ENCODE measurements at regions not wholly inside any gene's neighbourhood (a gene's known extent, or its start where the extent isn't known, plus 50 kb on each side); places are given as distances from the start of the nearest gene placed in this dataset.

DNA sequence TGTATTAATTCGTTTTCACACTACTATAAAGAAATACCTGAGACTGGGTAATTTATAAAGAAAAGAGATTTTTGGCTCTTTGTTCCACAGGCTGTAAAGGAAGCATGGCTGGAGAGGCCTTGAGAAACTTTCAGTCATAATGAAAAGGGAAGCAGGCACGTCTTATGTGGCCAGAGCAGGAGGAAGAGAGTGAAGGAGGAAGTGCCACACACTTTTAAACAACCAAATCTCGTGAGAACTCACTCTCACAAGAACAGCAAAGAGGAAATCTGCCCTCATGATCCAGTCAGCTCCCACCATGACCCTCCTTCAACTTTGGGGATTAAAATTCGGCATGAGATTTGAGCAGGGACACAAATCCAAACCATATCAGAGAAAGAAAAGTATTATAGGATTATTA lies 1255.9 kb upstream of the MIR17HG start:
- H3K4me3 Mint-ChIP-seq = no peak overlapping the region
- no peaks in the 10 kb centered on the region for H3K27me3 Mint-ChIP-seq (ENCODE audit: low read depth in 3 of 3)
- no peak for DNase-seq
- H3K9me3 Mint-ChIP-seq = peaks cover 2 to 52% (median 20%) of the 10 kb centered on the region in 6 donors
- no peaks in the 10 kb centered on the region for H3K36me3 Mint-ChIP-seq
- H3K27ac Mint-ChIP-seq = no peak overlapping the region
- no peaks in the 10 kb centered on the region for H3K4me1 Mint-ChIP-seq

DNA sequence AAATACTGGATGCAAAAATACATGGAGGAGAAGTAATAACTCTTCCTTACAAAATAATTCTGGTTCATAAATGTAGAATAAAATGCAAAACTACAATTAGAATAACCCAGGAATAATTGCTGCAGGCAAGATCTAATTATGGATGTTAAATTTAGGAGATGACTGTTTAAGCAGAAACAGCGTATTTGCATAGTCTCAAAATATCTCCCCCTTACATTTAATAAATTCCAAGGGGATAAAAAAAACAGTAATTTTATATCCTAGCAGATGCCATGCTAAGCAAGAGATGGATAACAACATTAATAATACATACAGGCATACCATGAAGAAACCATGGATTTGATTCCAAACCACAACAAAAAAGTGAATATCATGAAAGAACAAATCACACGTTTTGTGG lies 1253.1 kb upstream of the MIR17HG start:
- Mint-ChIP-seq H3K27ac (no peak overlapping the region), H3K4me1 (no peaks in the 10 kb centered on the region), H3K9me3 (peaks cover 2 to 44% (median 15%) of the 10 kb centered on the region in 6 donors), H3K36me3 (no peaks in the 10 kb centered on the region), H3K4me3 (no peak overlapping the region), H3K27me3 (ENCODE audit: low read depth in 3 of 3) (no peaks in the 10 kb centered on the region)
- no peak for DNase-seq

DNA sequence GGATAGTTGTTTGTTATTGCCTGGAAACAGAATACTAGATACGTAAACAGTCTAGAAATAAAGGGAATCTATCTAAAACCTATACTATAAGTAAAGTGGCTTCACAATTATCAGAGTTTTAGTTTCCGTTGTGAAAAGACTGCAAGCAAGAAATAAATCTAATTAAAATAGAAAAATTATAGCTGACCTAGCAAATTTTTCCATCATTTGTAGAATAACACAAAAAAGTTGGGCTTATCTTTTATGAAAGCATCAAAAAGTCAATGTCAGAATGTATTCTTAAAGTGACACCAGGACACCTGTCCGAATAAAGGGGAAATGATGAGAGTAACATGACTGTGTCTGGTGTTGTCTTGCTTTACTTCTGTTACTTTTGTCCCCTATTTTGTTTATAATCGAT lies 1248.9 kb upstream of the MIR17HG start:
- Mint-ChIP-seq H3K27ac (no peak overlapping the region), H3K4me3 (no peak overlapping the region), H3K4me1 (no peaks in the 10 kb centered on the region), H3K9me3 (peaks cover 3 to 54% (median 17%) of the 10 kb centered on the region in 6 donors), H3K36me3 (no peaks in the 10 kb centered on the region), H3K27me3 (ENCODE audit: low read depth in 3 of 3) (no peaks in the 10 kb centered on the region)
- no peak for DNase-seq

DNA sequence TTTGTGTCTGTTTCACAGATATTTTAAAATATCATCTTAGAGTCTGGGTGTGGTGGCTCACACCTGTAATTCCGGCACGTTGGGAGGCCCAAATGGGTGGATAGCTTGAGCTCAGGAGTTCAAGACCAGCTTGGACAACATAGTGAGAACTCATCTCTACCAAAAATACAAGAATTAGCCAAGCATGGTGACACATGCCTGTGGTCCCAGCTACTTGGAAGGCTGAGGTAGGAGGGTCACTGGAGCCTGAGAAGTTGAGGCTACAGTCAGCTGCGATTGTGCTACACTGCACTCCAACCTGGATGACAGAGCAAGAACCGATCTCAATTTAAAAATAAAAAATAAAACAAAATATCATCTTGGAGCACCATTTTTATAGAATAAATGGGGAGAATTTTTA lies 1247.6 kb upstream of the MIR17HG start:
- no peaks in the 10 kb centered on the region for H3K4me1 Mint-ChIP-seq
- peaks cover 0 to 4% (median 0%) of the 10 kb centered on the region in 3 donors for H3K36me3 Mint-ChIP-seq
- H3K4me3 Mint-ChIP-seq = no peak overlapping the region
- no peak overlapping the region for H3K27ac Mint-ChIP-seq
- no peak for DNase-seq
- no peaks in the 10 kb centered on the region for H3K27me3 Mint-ChIP-seq (ENCODE audit: low read depth in 3 of 3)
- peaks cover 4 to 64% (median 20%) of the 10 kb centered on the region in 6 donors for H3K9me3 Mint-ChIP-seq

DNA sequence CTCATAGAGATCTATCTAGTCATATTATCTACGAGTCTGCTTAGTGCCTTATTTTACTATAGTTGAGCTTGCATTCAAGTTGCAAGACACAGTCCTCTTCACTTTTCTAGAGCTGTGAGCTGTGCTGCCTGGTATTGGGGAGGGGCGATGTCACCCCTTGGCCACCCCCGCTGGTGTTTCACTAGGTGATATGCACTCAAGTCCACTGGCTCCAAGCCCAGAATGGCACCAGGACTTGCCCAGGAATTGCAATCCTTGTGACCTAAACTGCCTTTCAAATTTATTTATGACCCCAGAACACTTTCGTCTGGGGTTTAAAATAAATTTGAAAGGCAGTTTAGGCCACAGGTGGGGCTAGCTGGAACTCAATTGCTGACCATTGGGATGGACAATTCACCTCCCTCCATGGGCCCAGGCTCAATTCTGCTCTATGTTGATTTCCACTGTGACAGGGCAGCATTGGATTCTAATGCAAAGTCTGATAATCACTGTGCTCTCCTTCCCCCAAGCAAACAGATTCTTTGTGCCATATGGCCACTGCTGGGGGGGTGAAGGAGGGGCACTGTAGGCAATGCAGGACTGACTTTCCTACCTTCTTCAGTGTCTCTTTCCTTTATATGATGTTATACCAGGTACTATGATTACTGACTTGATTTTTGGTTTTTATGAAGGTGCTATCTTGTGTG lies 1244.2 kb upstream of the MIR17HG start:
- H3K27me3 Mint-ChIP-seq (ENCODE audit: low read depth in 3 of 3) = no peaks in the 10 kb centered on the region
- no peak overlapping the region for H3K4me3 Mint-ChIP-seq
- H3K4me1 Mint-ChIP-seq = no peaks in the 10 kb centered on the region
- H3K36me3 Mint-ChIP-seq = peaks cover 0 to 4% (median 0%) of the 10 kb centered on the region in 3 donors
- no peak overlapping the region for H3K27ac Mint-ChIP-seq
- H3K9me3 Mint-ChIP-seq = peaks cover 6 to 67% (median 27%) of the 10 kb centered on the region in 6 donors
- DNase-seq = no peak

DNA sequence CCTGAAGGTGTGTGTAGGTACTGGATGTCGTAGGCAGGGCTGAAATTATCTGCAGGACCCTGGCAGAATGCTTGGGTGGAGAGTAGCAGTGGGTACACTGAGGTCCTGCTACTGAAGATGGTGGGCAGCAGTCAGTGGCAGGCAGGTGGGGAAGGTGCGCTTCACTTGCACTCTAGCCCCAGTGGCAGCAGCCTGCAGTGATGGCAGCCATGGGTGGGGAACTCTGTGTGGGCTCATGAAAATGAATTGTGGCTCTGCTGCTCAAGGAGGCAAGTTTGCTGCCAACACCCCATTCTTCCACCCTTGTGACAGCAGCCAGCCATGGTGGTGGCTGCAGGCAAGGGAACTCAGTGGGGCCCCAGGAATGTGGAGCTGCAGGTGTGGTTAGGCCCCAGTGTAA lies 1242.7 kb upstream of the MIR17HG start:
- Mint-ChIP-seq H3K36me3 (peaks cover 0 to 4% (median 0%) of the 10 kb centered on the region in 3 donors), H3K4me1 (no peaks in the 10 kb centered on the region), H3K27ac (no peak overlapping the region), H3K9me3 (peaks cover 11 to 73% (median 32%) of the 10 kb centered on the region in 6 donors), H3K4me3 (no peak overlapping the region), H3K27me3 (ENCODE audit: low read depth in 3 of 3) (no peaks in the 10 kb centered on the region)
- no peak for DNase-seq

DNA sequence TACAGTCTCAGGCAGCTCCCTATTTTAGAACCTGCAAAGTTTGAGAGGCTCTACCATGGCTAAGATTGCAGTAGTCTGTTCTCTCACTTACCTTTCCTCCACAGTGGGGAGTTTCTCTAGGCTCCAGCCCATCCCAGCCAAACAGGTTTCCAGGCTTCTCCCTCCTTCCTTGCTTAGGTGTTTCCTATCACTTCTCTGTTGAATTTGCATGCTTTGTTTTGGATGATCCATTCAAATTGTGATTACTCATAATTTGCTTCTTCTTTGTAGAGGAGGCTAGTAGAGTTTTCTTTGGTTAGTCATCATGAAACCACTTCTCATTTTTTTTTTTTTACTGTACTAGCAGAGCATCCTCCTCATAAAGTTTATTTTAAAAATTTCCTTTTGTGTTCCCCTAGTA lies 1242.2 kb upstream of the MIR17HG start:
- H3K9me3 Mint-ChIP-seq = peaks cover 11 to 76% (median 33%) of the 10 kb centered on the region in 6 donors
- no peak for DNase-seq
- H3K4me3 Mint-ChIP-seq = no peak overlapping the region
- H3K36me3 Mint-ChIP-seq = peaks cover 0 to 4% (median 0%) of the 10 kb centered on the region in 3 donors
- no peaks in the 10 kb centered on the region for H3K4me1 Mint-ChIP-seq
- H3K27me3 Mint-ChIP-seq (ENCODE audit: low read depth in 3 of 3) = no peaks in the 10 kb centered on the region
- H3K27ac Mint-ChIP-seq = no peak overlapping the region

DNA sequence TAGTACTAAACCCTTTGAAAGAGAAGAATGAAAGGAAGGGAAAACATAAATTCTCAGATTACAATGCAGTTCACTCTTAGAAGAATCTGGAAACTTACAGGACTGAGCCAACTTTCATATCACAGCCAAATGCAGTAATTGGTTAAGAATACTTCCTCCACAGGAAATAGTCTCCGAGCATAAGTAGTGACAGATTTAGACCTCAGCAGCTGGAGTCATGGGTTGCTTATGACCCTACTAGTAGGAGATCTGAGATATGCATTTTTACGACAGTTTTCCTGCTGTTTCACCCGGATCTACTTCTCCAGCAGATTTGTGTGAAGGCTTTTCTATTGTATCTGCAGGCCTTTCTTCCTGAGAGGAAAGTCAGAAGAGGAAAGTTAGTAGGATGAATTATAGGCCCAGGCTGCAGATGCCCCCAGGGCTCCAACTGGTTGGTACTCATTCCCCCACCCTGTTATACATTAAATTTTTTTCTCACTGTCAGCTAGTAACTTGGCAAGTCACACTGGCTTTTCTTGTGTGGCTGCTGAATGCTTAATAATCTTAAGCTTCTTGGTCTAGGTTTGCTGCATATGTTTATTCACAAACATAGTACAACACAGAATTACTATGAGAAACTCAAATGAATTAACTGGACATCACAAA lies 1241.5 kb upstream of the MIR17HG start:
- H3K27ac Mint-ChIP-seq = no peak overlapping the region
- no peaks in the 10 kb centered on the region for H3K4me1 Mint-ChIP-seq
- no peak overlapping the region for H3K4me3 Mint-ChIP-seq
- H3K27me3 Mint-ChIP-seq (ENCODE audit: low read depth in 3 of 3) = no peaks in the 10 kb centered on the region
- DNase-seq = no peak
- H3K9me3 Mint-ChIP-seq = peaks cover 8 to 76% (median 35%) of the 10 kb centered on the region in 6 donors
- peaks cover 0 to 4% (median 0%) of the 10 kb centered on the region in 3 donors for H3K36me3 Mint-ChIP-seq

DNA sequence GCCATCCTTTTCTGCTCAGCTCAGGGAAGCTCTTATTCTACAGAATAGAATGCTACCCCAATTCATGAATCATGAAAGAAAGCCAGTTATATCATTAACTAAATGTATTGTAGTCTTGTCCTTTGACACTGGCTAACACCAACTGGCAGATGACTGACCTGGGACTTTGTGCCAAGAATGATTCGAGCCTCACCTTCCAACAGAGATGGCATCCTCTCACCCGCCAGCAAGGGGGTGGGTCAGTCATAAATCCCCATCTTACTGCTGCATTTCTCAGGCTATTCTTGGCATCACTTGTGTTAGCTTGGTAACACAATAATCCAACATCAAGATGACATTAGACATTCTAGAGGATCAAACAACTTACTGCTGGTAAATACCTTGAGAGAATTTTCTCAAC lies 1239.8 kb upstream of the MIR17HG start:
- Mint-ChIP-seq H3K9me3 (peaks cover 11 to 67% (median 35%) of the 10 kb centered on the region in 6 donors), H3K4me3 (no peak overlapping the region), H3K27me3 (ENCODE audit: low read depth in 3 of 3) (no peaks in the 10 kb centered on the region), H3K4me1 (no peaks in the 10 kb centered on the region), H3K27ac (no peak overlapping the region), H3K36me3 (peaks cover 0 to 4% (median 0%) of the 10 kb centered on the region in 3 donors)
- no peak for DNase-seq

DNA sequence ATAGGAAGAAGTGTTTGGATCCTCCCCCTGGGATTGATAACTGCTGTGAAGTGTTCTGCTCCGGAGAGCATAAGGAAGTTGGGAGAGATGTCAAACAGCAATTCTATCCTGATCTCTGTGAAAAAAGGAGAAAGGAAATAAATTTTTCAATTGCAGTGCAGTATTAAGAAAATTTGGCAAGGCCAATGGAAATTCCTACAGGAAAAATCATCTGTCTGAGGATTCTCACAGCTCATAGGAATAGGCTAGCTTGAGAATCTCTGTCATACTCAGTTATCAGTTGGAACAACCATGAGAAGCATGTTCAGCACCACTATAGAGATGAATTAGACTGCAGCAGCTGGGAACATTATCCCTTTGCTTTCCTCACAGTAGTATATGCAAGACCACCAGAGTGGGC lies 1238.9 kb upstream of the MIR17HG start:
- H3K9me3 Mint-ChIP-seq = peaks cover 5 to 63% (median 32%) of the 10 kb centered on the region in 6 donors
- H3K27me3 Mint-ChIP-seq (ENCODE audit: low read depth in 3 of 3) = no peaks in the 10 kb centered on the region
- H3K27ac Mint-ChIP-seq = no peak overlapping the region

DNA sequence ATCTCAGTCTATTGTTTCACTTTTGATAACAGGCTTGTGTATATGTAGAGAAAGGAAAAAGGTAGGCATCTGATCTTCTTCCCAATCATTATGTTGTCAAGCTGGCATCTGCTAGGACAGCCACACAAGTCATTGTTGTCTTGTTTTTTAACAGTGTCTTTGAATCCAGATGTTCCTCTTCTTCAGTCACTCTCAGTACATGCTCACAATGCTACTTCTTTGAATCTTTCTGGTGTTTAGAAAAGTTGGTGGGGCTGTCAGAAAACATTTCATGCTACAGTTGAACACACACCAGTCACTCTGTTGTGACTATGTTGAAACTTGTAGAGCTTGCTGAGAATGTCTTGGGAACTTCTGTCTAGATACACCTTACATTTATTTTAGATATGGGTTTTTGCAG lies 1231.4 kb upstream of the MIR17HG start:
- Mint-ChIP-seq H3K27me3 (ENCODE audit: low read depth in 3 of 3) (no peaks in the 10 kb centered on the region), H3K4me1 (no peaks in the 10 kb centered on the region), H3K36me3 (no peaks in the 10 kb centered on the region), H3K4me3 (no peak overlapping the region), H3K27ac (no peak overlapping the region), H3K9me3 (peaks cover 7 to 24% (median 19%) of the 10 kb centered on the region in 6 donors)
- no peak for DNase-seq

More for the DNA sequence above, 1238.9 kb upstream of the MIR17HG start:
- peaks cover 0 to 4% (median 0%) of the 10 kb centered on the region in 3 donors for H3K36me3 Mint-ChIP-seq
- DNase-seq = no peak
- H3K4me3 Mint-ChIP-seq = no peak overlapping the region
- H3K4me1 Mint-ChIP-seq = no peaks in the 10 kb centered on the region

DNA sequence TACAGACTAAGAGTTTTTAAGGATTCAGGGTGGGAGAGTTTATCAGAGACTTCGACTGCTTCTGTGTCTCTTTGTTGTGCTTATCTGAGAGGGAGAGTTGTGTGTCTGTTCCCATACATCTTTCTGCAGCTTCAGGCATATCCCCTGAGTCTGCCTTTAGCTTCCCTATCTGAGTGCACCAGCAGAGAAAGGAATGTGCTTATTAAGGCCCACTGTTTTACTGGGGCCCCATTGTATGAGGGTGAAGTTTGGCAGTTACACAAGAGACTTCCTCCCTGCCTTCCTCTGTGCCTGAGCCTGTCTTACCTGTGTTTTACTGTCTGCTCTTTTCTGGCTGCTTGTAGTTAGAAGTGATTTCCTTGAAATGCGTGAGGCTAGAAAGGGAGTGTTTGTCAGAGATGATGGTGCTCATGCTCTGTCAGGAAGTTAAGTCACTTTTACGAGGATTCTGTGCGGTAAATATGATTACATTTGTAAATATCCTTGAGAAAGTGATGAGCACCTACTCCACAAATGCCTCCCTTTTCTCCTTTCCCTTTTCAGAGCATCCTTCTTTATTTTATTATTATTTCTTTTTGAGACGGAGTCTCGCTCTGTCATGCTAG lies 1228.9 kb upstream of the MIR17HG start:
- no peak for DNase-seq
- Mint-ChIP-seq H3K36me3 (no peaks in the 10 kb centered on the region), H3K27me3 (ENCODE audit: low read depth in 3 of 3) (no peaks in the 10 kb centered on the region), H3K9me3 (peaks cover 4 to 26% (median 23%) of the 10 kb centered on the region in 6 donors), H3K4me1 (no peaks in the 10 kb centered on the region), H3K4me3 (no peak overlapping the region), H3K27ac (no peak overlapping the region)

DNA sequence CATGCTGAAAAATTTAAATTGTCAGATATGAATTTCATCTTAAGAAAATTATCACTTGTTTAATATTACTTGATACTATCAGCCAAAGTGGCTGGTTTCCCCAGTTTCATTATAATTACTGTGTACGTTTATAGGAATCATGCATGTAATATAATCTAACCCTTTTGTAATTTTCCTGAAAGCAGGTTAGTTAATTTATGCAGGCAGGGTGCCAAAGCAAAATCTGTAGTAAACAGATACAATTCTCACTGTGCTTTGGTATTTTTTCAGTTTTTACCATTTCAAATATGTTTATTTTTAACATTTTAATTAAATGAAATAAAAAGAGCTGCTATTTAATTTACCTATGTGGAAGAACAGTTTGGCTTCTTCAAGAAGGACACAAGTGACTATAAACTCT lies 1227.5 kb upstream of the MIR17HG start:
- Mint-ChIP-seq H3K27ac (no peak overlapping the region), H3K4me1 (no peaks in the 10 kb centered on the region), H3K27me3 (ENCODE audit: low read depth in 3 of 3) (no peaks in the 10 kb centered on the region), H3K9me3 (peaks cover 4 to 30% (median 24%) of the 10 kb centered on the region in 6 donors), H3K4me3 (no peak overlapping the region), H3K36me3 (no peaks in the 10 kb centered on the region)
- no peak for DNase-seq

DNA sequence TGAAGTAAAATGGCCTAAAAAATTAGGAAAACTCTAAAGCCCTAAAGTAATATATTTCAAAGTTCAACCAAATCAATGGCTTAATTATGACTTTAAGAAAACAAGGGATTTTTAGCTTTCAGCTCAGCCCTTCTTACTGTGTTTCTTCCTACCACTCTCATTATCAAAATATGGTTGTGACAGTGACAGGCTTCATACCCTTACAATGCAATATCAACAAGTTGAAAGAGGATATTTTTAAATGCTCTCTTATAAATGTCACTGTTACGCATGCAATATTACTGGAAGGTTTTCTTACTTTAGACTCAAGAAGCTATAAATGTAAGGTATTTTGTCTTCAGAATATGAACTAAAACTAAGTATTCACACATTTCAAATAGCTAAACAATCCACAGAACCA lies 1225.7 kb upstream of the MIR17HG start:
- no peak for DNase-seq
- Mint-ChIP-seq H3K4me1 (no peaks in the 10 kb centered on the region), H3K27me3 (ENCODE audit: low read depth in 3 of 3) (peaks cover 0 to 1% (median 0%) of the 10 kb centered on the region in 3 donors), H3K27ac (no peak overlapping the region), H3K36me3 (no peaks in the 10 kb centered on the region), H3K4me3 (no peak overlapping the region), H3K9me3 (peaks cover 11 to 28% (median 19%) of the 10 kb centered on the region in 6 donors)

Data from immature natural killer cell (primary cell).